Loucy (cell line): ENCODE measurements at regions not wholly inside any gene's neighbourhood (a gene's known extent, or its start where the extent isn't known, plus 50 kb on each side); places are given as distances from the start of the nearest gene placed in this dataset.

Experiments used
- H2AFZ ChIP-seq: fragments of 200-600 bp; sonication (generic); 2 replicates; pipeline ENCODE4 v1.6.0; 2016; ENCODE audit warnings: antibody characterized with exemption, mild to moderate bottlenecking, low read length, moderate library complexity
- H3F3A ChIP-seq: fragments of 200-600 bp; 2 replicates; pipeline ENCODE4 v1.6.0; 2016; ENCODE audit warnings: antibody characterized with exemption, low read depth, mild to moderate bottlenecking
- H3K27me3 ChIP-seq: fragments of 200-600 bp; sonication (generic); 2 replicates; pipeline ENCODE4 v1.6.1; 2014; ENCODE audit warnings: low read length, mild to moderate bottlenecking; ENCODE audit not compliant: insufficient read depth, poor library complexity, severe bottlenecking
- H3K36me3 ChIP-seq: fragments of 200-600 bp; sonication (generic); 2 replicates; pipeline ENCODE4 v1.6.1; 2016; ENCODE audit warnings: low read length; ENCODE audit not compliant: insufficient read depth
- H3K4me1 ChIP-seq: fragments of 200-600 bp; sonication (generic); 2 replicates; pipeline ENCODE4 v1.5.1; 2014; ENCODE audit warnings: low read length, mild to moderate bottlenecking; ENCODE audit not compliant: insufficient read depth, poor library complexity, severe bottlenecking
- H3K4me2 ChIP-seq: fragments of 200-600 bp; sonication (generic); 2 replicates; pipeline ENCODE4 v1.6.0; 2014; ENCODE audit warnings: antibody characterized with exemption, low read length, low read depth, mild to moderate bottlenecking; ENCODE audit not compliant: poor library complexity, severe bottlenecking
- H3K4me3 ChIP-seq: fragments of 200-600 bp; sonication (generic); 2 replicates; pipeline ENCODE4 v1.5.1; 2014; ENCODE audit warnings: low read length, mild to moderate bottlenecking, mixed read lengths; ENCODE audit not compliant: poor library complexity, severe bottlenecking
- H3K79me2 ChIP-seq: fragments of 200-600 bp; sonication (generic); 2 replicates; pipeline ENCODE4 v1.6.1; 2014; ENCODE audit warnings: low read length; ENCODE audit not compliant: insufficient read depth
- H3K9ac ChIP-seq: fragments of 200-600 bp; sonication (generic); 2 replicates; pipeline ENCODE4 v1.6.0; 2014; ENCODE audit warnings: mild to moderate bottlenecking, low read depth, low read length, moderate library complexity; ENCODE audit not compliant: poor library complexity, severe bottlenecking
- H3K9me2 ChIP-seq: fragments of 200-600 bp; sonication (generic); replicated peaks from 2 replicates; pipeline ENCODE4 v1.6.1; 2016; ENCODE audit warnings: low read depth, low read length, mixed read lengths
- H3K9me3 ChIP-seq: fragments of 200-600 bp; sonication (generic); 2 replicates; pipeline ENCODE4 v1.6.1; 2014; ENCODE audit warnings: mild to moderate bottlenecking, antibody characterized with exemption, low read length, low read depth; ENCODE audit not compliant: insufficient read depth
- H4K20me1 ChIP-seq: fragments of 200-600 bp; sonication (generic); 2 replicates; pipeline ENCODE4 v1.6.0; 2014; ENCODE audit warnings: antibody characterized with exemption, low read length, mild to moderate bottlenecking; ENCODE audit not compliant: insufficient read depth, poor library complexity, severe bottlenecking
- CTCF ChIP-seq: fragments of 200-600 bp; sonication (generic); conservative IDR thresholded peaks from 2 replicates; pipeline ENCODE4 v1.5.1; 2014; ENCODE audit warnings: mild to moderate bottlenecking, antibody characterized with exemption, low read length
- EZH2phosphoT487 ChIP-seq: fragments of 200-600 bp; IDR thresholded peaks from 2 replicates; pipeline ENCODE4 v1.6.1; 2018; ENCODE audit warnings: antibody characterized with exemption, mild to moderate bottlenecking, moderate library complexity, borderline replicate concordance

- H4K20me1 ChIP-seq = no peaks in the 10 kb centered on the region
- H3F3A ChIP-seq = no peaks in the 10 kb centered on the region
- no peak overlapping the region for H2AFZ ChIP-seq
- no peaks in the 10 kb centered on the region for H3K9me2 ChIP-seq
- H3K27me3 ChIP-seq = no peaks in the 10 kb centered on the region
- no peak overlapping the region for H3K4me2 ChIP-seq
- H3K4me3 ChIP-seq = no peak overlapping the region
- no peak overlapping the region for H3K9ac ChIP-seq
- no peaks in the 10 kb centered on the region for H3K36me3 ChIP-seq
- no peak for TF ChIP-seq EZH2phosphoT487
- TF ChIP-seq CTCF = no peak
- H3K9me3 ChIP-seq = no peaks in the 10 kb centered on the region
- H3K4me1 ChIP-seq = no peaks in the 10 kb centered on the region
- no peaks in the 10 kb centered on the region for H3K79me2 ChIP-seq
Observed at GRCh38 chr4:137748616-137749015, 216.3 kb upstream of the PCDH18 start.

- Histone ChIP-seq H4K20me1 (no peaks in the 10 kb centered on the region), H3K9me3 (no peaks in the 10 kb centered on the region), H3K4me1 (no peaks in the 10 kb centered on the region), H3F3A (no peaks in the 10 kb centered on the region), H3K9ac (no peak overlapping the region), H3K79me2 (no peaks in the 10 kb centered on the region), H2AFZ (no peak overlapping the region), H3K27me3 (no peaks in the 10 kb centered on the region), H3K9me2 (no peaks in the 10 kb centered on the region), H3K4me3 (no peak overlapping the region), H3K4me2 (no peak overlapping the region), H3K36me3 (no peaks in the 10 kb centered on the region)
- TF ChIP-seq CTCF = no peak
- no peak for TF ChIP-seq EZH2phosphoT487
Observed at GRCh38 chr4:137740141-137740540, 207.8 kb upstream of the PCDH18 start.

- Histone ChIP-seq H3F3A (no peaks in the 10 kb centered on the region), H3K4me3 (no peak overlapping the region), H3K79me2 (no peaks in the 10 kb centered on the region), H3K27me3 (no peaks in the 10 kb centered on the region), H3K4me1 (no peaks in the 10 kb centered on the region), H3K36me3 (no peaks in the 10 kb centered on the region), H3K9me2 (no peaks in the 10 kb centered on the region), H2AFZ (no peak overlapping the region), H3K9me3 (no peaks in the 10 kb centered on the region), H3K4me2 (no peak overlapping the region), H4K20me1 (no peaks in the 10 kb centered on the region), H3K9ac (no peak overlapping the region)
- TF ChIP-seq EZH2phosphoT487 (no peak), CTCF (no peak)
Observed at GRCh38 chr4:137739391-137739790, 207.1 kb upstream of the PCDH18 start.
